CD4-positive, alpha-beta T cell treated with Interleukin-4 for 1 hour (primary cell): ENCODE measurements at regions not wholly inside any gene's neighbourhood (a gene's known extent, or its start where the extent isn't known, plus 50 kb on each side); places are given as distances from the start of the nearest gene placed in this dataset.

Experiments used
- DNase-seq, 2 donors: peaks; one replicate each; pipeline ENCODE4 v3.0.0-alpha.2; 2020 to 2022

DNA sequence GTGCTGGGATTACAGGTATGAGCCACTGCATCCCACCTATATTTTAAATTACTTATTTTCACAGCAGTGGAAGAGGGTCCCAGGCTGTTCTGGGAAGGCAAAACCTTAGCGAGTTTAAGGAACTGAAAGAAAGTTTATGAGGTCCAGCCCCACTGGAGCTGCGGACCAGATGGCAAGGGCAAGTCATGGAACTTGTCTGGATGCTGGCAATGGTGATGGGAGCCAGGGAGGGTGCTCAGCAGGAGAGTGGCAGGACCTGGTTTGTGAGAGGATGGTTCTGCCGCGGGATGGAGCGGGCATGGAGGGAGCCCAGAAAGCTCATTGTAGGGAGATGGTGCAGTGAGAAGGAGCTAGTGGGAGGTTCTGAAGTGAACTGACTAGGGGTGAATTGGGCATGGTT lies 50.6 kb upstream of the SLC45A1 start:
- DNase-seq, result no peak

DNA sequence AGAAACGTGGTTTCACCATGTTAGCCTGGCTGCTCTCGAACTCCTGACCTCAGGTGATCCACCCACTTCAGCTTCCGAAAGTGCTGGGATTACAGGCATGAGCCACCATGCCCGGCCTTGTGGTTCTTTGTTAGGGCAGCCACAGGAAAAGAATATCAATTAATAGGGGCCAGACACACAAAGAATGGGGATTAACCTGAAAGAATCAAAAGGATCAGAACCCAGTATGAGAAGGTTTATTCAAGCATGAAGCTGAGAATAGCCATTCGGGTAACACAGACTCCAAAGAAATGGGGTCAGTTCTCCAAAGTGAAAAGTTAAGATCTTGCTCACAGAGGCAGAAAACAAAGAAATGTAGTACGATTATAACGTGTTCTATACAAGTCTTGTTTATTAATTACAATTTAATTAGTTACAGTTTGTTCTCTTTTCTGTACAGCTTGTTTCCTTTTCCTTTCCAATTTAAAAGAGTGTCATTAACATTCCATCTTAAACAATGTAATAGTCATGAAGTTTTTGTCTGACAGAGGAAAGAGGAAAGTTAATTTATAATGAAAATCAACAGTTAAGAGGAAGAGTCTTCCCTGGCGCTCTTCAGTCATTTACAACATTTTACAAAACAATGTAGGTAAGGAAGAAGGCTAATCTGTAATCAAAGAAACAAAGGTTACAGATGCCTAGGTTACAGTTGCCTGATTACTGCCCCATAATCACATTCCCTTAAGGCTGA lies 51.3 kb upstream of the SLC45A1 start:
- DNase-seq, result no peak

DNA sequence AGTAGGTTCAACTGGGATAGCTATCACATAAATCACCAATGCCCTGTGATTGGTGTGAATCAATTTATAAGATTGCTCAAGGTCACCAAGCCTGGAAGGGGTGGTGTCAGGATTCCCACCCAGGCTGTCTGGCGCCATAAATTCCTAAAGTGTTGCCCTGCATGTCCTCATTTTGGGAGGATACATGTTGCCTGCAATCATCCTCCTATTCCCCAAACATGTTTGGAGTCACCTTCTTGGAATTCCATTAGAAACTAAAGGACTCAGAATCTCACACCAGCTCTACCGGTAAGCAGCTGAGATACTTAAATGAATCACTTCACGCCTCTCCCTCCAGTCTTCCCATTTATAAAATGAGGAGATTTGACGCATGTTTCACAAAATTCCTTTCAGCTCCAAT lies 54.1 kb upstream of the SLC45A1 start:
- DNase-seq, result no peak

DNA sequence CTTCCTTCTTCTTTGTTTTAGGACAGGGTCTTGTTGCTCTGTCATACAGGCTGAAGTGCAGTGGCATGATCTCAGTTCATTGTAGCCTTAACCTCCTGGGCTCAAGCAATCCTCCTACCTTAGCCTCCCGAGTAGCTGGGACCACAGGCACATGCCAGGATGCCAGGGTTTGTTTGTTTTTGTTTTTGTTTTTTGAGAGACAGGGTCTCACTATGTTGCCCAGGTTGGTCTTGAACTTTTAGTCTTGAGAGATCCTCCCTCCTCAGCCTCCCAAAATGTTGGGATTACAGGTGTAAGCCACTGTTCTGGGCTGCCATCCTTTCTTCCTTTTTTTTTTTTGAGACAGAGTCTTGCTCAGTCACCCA lies 56.5 kb upstream of the SLC45A1 start:
- no peak for DNase-seq

DNA sequence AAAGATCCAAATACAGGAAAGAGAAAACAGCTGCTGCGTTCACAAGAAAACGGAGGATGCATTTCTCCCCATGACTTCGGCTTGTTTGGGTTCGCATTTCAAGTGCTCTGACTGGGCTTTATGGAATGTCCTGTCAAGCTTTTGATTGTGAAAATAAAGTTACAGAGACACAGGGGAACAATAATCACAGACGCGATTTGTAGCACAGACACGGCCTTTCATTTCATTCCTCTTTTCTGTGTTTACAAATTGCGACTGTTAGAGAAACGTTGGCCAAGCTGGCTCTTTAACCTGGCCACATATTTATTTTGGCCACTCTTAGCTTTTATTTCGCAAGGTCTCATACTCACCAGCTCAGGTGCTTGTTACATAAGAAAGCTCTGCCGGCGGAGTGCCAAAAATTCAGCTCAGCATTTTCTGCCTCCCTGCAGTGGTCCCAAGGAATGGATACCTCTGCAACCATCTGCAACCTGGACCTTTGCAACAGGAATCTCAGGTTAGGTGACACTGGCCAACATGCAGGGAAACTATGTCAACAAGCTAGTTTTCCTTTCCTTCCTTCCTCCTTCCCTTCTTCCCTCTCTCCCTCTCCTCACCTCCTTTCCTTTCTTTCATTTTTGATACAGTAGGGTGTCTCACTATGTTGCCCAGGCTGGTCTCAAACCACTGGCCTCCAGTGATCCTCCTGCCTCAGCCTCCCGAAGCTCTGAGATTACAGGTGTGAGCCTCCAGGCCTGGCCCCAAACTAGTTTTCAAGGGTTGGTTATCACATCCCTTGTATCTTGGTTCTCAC lies 58.2 kb upstream of the SLC45A1 start:
- no peak for DNase-seq

DNA sequence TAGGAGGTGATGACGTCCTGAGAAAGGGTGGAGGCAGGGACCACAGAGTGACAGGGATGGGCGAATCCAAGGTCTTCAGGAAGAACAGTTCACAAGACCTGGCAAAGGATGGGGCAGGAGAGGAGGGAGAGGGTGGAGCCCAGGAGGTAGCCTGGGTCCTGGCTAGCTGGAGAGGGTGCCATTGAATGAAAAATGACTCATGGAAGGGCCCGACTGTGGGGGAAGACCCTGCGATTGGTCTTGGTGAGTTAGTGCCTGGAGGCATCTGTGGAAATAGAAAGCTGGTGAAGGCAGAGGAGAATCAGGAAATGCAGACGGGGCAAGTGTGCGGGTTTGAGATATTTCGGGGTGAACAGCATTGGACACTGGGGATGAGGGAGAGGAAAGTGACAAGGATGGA lies 60.3 kb upstream of the SLC45A1 start:
- no peak for DNase-seq

DNA sequence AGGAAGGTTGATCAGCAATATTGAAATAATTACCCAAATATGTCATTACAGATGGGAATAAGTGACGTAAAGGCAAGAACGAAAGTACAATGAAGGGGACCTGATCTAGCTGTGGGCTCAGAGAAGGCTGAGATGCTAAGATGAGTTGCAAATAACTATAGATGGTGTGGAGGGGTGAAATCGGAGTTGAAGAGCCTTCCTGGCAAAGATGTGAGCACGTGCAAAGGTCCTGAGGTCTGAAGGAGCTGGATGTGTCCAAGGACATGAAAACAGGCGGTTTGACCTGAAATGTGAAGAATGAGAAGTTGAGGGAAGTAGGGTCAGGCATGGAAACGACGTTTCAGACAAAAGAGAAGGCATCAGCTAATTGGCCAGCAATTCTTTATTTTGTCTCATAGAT lies 61.6 kb upstream of the SLC45A1 start:
- no peak for DNase-seq

DNA sequence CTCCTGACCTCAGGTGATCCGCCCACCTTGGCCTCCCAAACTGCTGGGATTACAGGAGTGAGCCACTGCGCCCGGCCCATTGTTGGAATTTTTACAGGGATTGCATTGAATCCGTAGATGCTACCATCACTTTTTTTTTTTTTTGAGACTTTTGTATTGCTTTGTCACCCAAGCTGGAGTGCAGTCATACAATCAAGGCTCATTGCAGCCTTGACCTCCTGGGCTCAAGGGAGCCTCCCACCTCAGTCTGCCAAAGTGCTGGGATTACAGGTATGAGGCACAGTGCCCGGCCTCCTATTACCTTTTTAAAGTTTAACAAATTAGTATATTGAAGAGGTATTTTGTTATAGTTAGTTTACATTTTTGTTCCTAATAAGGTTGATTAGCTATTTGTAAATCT lies 62.2 kb upstream of the SLC45A1 start:
- DNase-seq, result no peak

DNA sequence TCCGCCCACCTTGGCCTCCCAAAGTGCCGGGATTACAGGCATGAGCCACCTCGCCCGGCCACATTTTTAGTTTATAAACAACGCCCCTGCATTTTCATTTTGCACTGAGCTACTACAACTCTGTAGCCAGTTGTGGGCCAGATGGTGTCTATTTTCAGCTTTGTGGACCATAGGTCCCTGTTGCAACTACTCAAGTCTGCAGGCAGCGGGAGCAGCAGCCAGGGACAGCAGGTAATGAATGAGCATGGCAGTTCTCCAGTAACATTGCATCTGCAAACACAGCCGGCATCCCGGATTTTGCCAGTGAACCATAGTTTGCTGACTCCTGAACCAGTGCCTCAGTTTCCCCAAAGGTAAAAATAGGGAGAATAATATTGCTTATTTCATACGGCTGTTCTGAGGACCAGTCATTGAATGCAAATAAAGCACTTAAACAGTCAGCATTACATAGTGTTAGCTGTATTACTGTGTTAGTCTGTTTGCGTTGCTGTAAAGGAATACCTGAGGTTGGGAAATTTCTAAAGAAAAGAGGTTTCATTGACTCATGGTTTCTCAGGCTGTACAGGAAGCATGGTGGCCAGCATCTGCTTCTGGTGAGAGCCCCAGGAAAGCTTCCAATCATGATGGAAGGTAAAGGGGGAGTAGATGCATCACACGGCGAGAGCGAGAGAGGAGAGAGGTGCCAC lies 65.5 kb upstream of the SLC45A1 start:
- DNase-seq, result no peak

DNA sequence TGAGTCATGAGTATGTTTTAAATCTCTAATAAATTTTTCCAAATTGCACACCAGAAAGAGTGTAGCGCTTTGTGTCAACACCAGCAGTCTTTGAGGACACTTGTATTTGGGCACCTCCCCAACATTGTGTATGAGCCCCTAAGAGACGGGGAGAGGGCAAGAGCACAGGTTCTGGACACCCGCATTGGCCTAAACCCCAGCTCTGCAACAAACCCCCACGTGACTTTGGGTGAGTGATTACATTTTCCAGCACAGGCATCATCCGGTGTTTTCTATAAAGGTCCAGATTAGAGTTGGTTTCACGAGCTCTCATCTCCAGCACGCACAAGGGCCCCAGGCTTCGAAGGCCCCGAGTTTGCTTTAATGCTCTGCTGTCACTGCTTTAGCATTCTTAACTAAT lies 66.3 kb upstream of the SLC45A1 start:
- DNase-seq, result no peak

DNA sequence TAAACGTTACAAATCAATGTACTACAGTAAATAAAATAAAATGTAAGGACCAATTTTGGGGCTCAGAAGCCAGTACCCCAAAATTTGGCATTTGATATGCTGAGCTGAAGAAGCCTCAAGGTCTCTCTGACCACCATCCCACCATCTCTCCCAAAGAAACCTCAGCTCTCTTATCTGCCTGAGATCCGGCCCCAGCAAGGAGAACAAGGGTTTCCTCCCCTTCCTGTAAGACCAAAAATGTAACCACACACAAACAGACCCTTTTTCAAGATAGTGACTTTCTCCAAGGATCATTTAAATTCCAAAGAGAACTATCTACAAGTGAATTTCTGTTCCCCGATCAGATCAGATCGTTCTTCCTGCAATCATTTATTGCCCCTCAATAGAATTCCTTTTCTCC lies 68.1 kb upstream of the SLC45A1 start:
- DNase-seq, result no peak

DNA sequence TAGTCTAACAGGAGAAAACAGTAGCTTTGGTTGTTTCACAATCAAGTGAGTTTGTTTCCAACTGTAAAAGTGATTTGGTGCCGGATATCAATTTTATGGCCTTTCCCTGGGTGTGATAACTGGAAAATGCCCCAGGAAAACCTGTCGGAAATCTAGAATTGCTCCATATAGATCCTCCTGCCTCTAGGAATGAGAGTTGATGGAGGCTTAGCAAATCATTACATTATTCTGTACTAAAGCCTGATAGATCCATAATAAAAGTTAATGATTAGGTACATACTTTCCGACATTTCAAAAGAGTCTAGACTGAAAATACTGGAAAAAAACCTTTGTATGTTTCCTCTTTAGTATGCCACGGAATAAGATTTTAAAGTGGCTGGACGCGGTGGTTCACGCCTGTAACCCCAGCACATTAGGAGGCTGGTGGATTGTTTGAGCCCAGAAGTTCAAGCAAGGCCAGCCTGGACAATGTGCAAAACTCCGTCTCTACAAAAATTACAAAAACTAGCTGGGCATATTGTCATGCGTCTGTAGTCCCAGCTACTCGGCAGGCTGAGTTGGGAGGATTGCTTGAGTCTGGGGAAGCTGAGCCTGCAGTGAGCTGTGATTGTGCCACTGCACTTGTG lies 70.0 kb upstream of the SLC45A1 start:
- no peak for DNase-seq

DNA sequence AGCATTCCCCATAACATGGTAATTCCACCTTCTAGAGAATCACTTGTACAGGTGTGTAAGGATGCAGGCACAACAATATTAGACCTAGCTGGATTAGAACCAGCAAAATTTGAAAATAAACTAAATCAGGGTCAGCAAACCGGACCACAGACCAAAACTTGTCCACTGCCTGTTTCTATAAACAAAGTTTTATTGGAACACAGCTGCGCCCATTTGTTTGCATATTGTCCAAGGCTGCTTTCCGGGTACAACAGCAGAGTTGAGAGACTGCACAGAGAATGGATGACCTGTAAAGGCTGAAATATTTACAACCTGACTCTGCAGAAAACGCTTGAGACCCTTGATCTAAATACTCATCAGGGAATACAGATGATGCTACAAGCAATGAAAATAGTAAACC lies 73.6 kb upstream of the SLC45A1 start:
- no peak for DNase-seq

DNA sequence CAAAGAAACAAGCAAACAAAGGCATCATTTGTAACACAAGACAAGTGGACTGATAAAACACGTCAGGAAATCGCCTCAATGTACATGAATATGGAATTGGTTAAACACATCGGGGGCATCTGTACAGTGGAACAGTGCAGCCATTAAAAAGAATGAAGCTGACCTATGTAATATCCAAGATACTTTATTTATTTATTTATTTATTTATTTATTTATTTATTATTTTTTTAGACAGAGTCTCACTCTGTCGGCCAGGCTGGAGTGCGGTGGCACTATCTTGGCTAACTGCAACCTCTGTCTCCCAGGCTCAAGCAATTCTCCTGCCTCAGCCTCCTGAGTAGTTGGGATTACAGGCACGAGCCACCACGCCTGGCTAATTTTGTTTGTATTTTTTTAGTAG lies 75.4 kb upstream of the SLC45A1 start:
- DNase-seq, result no peak

DNA sequence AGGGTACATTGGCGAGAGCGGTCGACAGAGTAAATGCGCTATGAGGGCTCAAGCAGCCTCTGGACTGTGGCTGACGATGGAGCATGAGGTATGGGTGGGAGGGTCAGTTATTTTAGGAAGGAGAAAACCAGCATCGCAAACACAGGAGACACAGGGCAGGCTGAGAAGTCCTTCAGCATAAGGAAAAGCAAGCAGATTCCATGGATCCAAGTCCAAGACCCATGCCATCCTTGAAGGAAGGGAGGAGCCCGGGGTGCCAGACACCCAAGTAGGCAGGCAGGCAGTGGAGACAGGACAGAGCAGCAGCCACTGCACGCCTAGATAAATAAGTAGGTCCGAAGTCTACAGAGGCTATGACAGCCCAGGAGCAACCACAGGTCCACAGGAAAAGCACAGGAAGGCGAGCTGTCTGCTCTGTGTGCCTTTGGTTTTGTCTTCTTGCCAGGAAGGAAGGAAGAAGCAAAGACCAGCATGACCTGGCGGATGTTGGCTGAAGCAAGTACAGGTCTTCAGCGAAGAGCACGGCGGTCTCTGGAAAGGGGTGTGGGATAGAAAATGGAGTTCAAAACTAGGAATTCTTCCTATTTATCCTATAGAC lies 76.4 kb upstream of the SLC45A1 start:
- DNase-seq, result no peak

DNA sequence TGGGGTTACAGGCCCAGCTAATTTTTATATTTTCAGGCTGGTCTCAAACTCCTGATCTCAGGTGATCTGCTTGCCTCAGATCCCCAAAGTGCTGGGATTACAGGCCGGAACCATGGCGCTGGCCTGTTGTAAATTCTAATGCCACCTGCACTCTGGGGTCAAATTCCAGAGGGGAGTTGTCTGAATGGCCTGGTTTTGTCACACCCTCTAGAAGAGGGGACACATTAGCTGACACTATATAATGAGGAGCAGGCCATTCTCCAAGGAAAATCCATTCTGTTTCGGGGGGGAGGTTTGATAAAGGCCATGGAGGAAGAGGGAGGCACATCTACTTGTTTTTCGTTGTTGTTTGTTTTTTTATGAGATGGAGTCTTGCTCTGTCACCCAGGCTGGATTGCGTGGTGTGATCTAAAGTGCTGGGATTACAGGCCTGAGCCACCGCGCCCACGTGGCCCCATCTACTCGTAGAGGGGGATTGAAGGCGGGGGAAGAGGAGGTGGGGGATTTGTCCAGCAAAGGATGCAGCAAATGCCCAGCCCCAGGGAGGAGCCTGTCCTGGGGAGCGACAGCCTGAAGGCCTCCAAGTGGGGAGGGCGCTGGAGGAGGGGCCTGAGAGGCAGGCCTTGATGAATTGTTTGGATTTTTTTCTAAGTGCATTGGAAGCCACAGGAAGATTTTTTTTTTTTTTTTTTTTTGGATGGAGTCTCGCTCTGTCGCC lies 78.4 kb upstream of the SLC45A1 start:
- no peak for DNase-seq

DNA sequence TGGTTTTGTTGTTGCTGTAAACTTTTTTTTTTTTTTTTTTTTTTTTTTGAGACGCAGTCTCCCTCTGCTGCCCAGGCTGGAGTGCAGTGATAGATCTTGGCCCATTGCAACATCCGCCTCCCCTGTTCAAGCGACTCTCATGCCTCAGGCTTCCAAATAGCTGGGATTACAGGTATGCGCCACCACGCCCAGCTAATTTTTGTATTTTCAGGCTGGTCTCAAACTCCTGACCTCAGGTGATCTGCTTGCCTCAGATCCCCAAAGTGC lies 78.9 kb upstream of the SLC45A1 start:
- DNase-seq, result no peak

DNA sequence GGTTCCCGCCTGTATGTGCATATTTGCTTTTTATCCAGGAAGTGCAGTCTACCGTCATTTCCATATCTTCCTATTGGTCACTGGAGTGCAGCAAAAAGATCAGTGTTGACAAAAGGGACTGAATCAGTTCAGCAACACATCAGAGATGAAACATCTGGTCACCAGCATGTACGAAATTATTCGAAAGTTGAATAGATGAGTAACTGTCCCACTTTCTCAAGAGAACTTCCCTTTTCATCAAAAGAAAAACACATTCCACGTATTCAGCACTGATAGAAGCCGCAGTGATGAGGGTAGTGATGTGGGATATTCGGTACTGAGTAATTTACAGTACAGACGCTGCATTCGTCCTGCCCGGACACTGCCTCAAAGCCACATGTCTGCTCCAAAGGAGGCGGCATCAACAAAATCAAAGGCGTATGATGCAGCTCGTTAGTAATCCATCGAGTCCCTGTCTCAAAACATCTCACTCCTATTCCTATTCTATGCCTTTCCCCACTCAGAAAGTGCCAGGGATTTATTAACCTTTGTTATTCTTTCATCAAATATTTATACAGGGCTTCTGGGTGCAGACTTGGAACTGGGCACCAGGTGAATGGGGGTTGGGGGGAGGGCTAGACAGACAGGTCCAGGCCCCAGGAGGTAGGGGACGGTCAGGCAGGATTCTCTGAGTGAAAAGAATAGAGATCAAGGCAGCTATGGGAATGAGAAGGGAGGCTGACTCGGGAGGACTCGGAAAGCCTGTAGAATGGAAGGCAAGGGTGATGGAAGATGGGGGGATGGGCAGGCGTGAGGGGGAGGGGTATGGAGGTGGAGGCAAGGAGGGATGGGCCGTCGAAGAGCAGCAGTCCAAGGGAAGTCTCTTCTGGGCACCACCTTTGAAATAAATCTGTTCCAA lies 79.5 kb upstream of the SLC45A1 start:
- no peak for DNase-seq

DNA sequence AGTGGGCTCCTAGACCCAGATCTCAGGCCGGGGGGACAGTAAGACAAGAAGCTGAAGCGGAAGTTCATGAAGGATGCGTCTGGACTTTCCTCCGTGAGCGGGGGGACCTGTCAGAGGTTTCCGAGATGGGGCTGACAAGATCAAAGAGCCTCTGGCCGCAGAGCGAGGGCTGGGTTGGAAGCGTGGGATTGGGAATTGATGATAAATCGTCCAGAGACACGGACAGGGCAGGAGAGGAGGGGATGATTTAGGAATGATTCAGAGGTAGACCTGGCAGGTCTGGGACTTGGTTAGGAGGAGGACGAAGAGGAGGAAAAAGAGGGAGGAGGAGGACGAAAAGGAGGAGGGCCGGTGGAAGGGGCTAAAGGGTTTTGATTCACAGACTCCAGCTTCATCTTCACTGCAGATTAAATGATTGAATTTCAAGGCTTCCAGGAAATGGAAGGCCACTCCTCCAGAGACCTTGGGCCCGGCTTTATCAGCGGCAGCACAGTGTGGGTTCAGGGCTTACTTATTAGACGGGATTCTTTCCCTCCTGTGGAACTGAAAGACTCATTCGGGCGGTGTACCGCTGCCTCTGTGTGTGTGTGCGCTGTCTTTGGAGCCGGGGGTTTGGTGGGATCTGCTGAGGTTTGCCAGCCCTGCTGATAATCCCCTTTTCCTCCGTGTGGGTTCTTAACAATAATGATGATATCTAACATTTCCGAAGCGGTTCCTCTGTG lies 85.7 kb upstream of the SLC45A1 start:
- no peak for DNase-seq

DNA sequence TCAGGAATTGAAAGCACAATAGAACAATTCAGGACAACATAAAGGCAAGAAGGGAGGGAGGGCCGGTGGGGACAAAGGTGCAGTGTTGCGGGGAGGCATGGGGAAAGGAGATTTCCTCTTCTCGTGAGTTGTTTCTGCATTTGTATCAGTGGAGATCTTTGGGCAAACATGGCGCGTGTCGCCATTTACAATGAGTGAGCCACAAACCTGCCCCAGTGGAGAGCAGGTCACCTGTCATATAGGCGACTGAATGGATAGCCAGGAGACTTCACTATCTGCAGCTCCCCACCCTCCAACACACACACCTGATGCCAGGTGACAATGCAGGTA lies 87.7 kb upstream of the SLC45A1 start:
- no peak for DNase-seq

DNA sequence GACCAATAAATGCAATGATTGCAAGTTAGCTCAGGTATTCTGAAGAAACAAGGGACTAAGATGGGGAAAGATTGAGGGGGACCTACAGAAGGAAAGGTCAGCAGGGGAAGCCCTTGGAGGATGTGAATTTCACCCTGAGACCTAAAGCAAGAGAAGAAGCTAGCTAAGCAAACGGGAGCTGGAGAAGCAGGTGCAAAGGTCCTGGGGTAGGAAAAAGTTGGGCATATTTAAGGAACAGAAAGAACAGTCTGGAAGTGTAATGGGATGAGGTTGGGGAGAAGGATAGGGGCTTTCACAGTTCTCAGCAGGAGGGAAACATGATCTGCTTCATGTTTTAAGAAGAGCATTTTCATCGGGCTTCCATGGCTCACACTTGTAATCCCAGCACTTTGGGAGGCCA lies 89.7 kb upstream of the SLC45A1 start:
- DNase-seq, result no peak
